ENCODE measurements at regions not wholly inside any gene's neighbourhood (a gene's known extent, or its start where the extent isn't known, plus 50 kb on each side); places are given as distances from the start of the nearest gene placed in this dataset.

DNA sequence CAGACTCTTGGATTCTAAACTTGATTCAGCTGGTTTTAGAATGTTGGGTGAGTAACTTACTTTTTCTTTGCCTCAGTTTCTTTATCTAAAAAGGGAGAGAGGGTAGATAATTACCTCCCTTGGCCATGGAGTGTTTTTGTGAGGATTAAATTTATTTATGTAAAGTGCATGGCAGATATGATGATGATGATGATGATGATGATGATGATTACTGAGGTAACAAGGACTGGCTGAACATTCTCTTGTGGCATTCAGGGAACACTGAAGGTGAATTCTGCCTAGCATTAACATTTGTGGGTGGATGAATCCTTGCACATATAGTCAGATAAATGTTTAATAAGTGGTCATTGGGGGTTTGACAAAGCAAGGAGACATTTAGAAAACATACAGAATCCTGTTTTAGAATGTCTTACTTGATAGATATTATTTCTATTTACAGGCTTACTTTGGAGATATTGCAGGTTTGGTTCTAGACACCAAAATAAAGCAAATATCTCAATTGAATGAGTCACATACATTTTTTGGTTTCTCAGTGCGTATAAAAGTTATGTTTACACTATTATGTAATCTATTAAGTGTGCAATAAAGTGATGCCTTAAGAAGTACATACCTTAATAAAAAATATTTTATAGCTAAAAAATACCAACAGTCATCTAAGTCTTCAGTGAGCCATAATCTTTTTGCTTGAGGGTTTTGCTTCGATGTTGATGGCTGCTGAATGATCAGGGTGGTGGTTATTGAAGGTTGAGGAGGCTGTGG, 123.2 kb downstream of the SNAPC1 start:
- TF ChIP-seq POLR2AphosphoS5 (IDR thresholded peaks at IDR 0.05; ENCODE audit: insufficient read depth in 1 of 2, low read depth in 1 of 2) = no peak
- TF ChIP-seq, protein P1, sequence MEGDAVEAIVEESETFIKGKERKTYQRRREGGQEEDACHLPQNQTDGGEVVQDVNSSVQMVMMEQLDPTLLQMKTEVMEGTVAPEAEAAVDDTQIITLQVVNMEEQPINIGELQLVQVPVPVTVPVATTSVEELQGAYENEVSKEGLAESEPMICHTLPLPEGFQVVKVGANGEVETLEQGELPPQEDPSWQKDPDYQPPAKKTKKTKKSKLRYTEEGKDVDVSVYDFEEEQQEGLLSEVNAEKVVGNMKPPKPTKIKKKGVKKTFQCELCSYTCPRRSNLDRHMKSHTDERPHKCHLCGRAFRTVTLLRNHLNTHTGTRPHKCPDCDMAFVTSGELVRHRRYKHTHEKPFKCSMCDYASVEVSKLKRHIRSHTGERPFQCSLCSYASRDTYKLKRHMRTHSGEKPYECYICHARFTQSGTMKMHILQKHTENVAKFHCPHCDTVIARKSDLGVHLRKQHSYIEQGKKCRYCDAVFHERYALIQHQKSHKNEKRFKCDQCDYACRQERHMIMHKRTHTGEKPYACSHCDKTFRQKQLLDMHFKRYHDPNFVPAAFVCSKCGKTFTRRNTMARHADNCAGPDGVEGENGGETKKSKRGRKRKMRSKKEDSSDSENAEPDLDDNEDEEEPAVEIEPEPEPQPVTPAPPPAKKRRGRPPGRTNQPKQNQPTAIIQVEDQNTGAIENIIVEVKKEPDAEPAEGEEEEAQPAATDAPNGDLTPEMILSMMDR (IDR thresholded peaks at IDR 0.05) = no peak

Measured in vagina (tissue), 2 donors.